ENCODE measurements at regions not wholly inside any gene's neighbourhood (a gene's known extent, or its start where the extent isn't known, plus 50 kb on each side); places are given as distances from the start of the nearest gene placed in this dataset.

DNA sequence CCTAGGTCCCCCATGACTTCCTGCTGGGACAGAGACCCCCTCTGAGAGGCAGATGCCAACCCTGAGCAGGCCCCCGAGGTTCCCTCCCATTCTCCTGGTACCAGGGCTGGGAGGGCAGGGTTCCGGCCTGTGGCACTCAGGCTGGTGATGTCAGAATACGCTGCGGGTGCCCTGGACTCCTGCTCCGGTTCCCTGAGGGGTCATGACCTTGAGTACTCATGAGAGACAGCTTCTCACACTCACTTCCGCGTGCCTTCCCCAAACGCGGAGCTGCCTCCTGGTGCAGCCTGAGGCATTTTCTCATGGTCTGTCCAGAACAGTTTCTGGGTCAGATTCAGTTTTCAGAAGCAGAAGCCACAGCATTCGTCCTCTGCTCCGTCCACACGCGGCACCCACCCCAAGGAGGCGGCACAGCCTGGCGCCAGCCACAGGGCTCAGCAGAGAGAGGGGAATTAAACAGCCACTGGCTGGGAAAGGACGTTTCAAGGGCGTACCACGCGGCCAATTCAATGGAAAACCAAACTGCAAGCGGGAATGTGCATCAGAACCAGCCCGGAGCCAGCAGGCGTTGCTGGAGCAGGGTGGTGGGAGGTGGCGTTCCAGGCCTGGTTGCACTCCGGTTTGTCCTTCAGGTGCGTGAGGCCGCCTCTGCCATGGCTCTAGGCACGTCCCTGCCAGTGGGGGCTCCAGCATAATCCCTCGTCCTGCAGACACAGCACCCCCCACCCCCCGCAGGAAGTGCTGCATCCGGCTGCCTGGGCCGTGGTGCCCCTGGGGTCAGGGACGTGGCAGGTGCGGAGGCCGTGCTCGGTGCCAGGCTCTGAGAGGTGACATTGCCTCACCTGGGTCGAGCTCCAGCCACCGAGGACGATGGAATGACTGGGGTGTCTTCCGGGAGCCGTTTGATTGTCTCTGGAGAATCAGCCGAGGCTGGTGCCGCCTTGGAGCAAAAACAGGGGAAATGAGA lies 58.3 kb upstream of the BHLHE23 start:
- TF ChIP-seq CEBPB (IDR thresholded peaks at IDR 0.05) (no peak), MAX (IDR thresholded peaks at IDR 0.05) (no peak), EGR1 (IDR thresholded peaks at IDR 0.05) (no peak), RAD21 (IDR thresholded peaks at IDR 0.05; ENCODE audit: low read depth) (no peak)
